Mesenchymal stem cell (in vitro differentiated cells and primary cell): ENCODE measurements at regions not wholly inside any gene's neighbourhood (a gene's known extent, or its start where the extent isn't known, plus 50 kb on each side); places are given as distances from the start of the nearest gene placed in this dataset.

ENCODE experiments used
- DNase-seq: peaks from one replicate; pipeline ENCODE4 v3.0.0-alpha.2; 2013
- H2AFZ ChIP-seq: one replicate; pipeline ENCODE4 v1.6.1; 2013; ENCODE audit warnings: low read depth, mild to moderate bottlenecking, control low read depth, inconsistent platforms, low read length, moderate library complexity
- H2AK5ac ChIP-seq: 2 replicates; pipeline ENCODE4 v1.6.1; 2013; ENCODE audit warnings: low read length, moderate library complexity, mild to moderate bottlenecking, inconsistent platforms; ENCODE audit not compliant: severe bottlenecking
- H2BK120ac ChIP-seq: one replicate; pipeline ENCODE4 v1.6.1; 2013; ENCODE audit warnings: low read depth, mild to moderate bottlenecking, inconsistent platforms, low read length, moderate library complexity
- H2BK12ac ChIP-seq, 2 experiments: one replicate each; pipeline ENCODE4 v1.6.1; 2013; ENCODE audit warnings: inconsistent platforms in 2 of 2, low read length in 2 of 2, mild to moderate bottlenecking in 2 of 2, moderate library complexity in 2 of 2, control low read depth in 1 of 2
- H2BK15ac ChIP-seq: one replicate; pipeline ENCODE4 v1.6.1; 2013; ENCODE audit warnings: mild to moderate bottlenecking, low read depth, inconsistent platforms; ENCODE audit not compliant: poor library complexity, severe bottlenecking
- H2BK5ac ChIP-seq: 2 replicates; pipeline ENCODE4 v1.6.1; 2013; ENCODE audit warnings: low read depth, mild to moderate bottlenecking, low read length, control low read depth, inconsistent platforms; ENCODE audit not compliant: poor library complexity, severe bottlenecking
- H3K14ac ChIP-seq, 2 experiments: one replicate each; pipeline ENCODE4 v1.6.1; 2013; ENCODE audit warnings: inconsistent platforms in 2 of 2, low read length in 2 of 2, control low read depth in 1 of 2, mild to moderate bottlenecking in 1 of 2, moderate library complexity in 1 of 2
- H3K18ac ChIP-seq, 2 experiments: one replicate each; pipeline ENCODE4 v1.6.1; 2013; ENCODE audit warnings: inconsistent platforms in 2 of 2, low read length in 2 of 2, control low read depth in 1 of 2, low read depth in 1 of 2, mild to moderate bottlenecking in 1 of 2
- H3K23ac ChIP-seq, 2 experiments: one replicate each; pipeline ENCODE4 v1.6.1; 2013; ENCODE audit warnings: inconsistent platforms in 2 of 2, low read length in 2 of 2, mild to moderate bottlenecking in 2 of 2, moderate library complexity in 2 of 2, control low read depth in 1 of 2
- H3K27ac ChIP-seq: 2 replicates; pipeline ENCODE4 v1.5.1; 2013; ENCODE audit warnings: mild to moderate bottlenecking, moderate library complexity, low read length, control low read depth, inconsistent platforms; ENCODE audit not compliant: poor library complexity, severe bottlenecking
- H3K27me3 ChIP-seq, 2 experiments: 2 replicates each; pipeline versions ENCODE4 v1.6.1 to v1.7.0; 2013; ENCODE audit warnings: low read length in 2 of 2, mild to moderate bottlenecking in 2 of 2, moderate library complexity in 2 of 2, control low read depth in 1 of 2, inconsistent platforms in 1 of 2; ENCODE audit not compliant: control insufficient read depth in 1 of 2, insufficient read depth in 1 of 2
- H3K36me3 ChIP-seq, 2 experiments: 2 replicates each; pipeline versions ENCODE4 v1.6.1 to v1.7.0; 2013; ENCODE audit warnings: low read length in 2 of 2, control low read depth in 1 of 2, inconsistent platforms in 1 of 2, low read depth in 1 of 2, mild to moderate bottlenecking in 1 of 2; ENCODE audit not compliant: insufficient read depth in 2 of 2, control insufficient read depth in 1 of 2
- H3K4ac ChIP-seq, 2 experiments: one replicate each; pipeline ENCODE4 v1.6.1; 2013; ENCODE audit warnings: inconsistent platforms in 2 of 2, low read length in 2 of 2, mild to moderate bottlenecking in 2 of 2, moderate library complexity in 2 of 2, control low read depth in 1 of 2, low read depth in 1 of 2
- H3K4me1 ChIP-seq: 2 replicates; pipeline ENCODE4 v1.6.1; 2013; ENCODE audit warnings: low read depth, low read length, control low read depth; ENCODE audit not compliant: control insufficient read depth, insufficient read depth
- H3K4me2 ChIP-seq: 2 replicates; pipeline ENCODE4 v1.6.1; 2013; ENCODE audit warnings: low read length, mild to moderate bottlenecking, inconsistent platforms; ENCODE audit not compliant: poor library complexity, severe bottlenecking
- H3K4me3 ChIP-seq, 2 experiments: 2 replicates each; pipeline versions ENCODE4 v1.5.1 to v1.7.0; 2013; ENCODE audit warnings: low read length in 2 of 2, mild to moderate bottlenecking in 2 of 2, control low read depth in 1 of 2, low read depth in 1 of 2; ENCODE audit not compliant: insufficient read depth in 1 of 2
- H3K79me1 ChIP-seq: replicated peaks from 2 replicates; pipeline ENCODE4 v1.6.1; 2013; ENCODE audit warnings: mild to moderate bottlenecking, control low read depth, low read length, inconsistent platforms; ENCODE audit not compliant: poor library complexity, severe bottlenecking
- H3K9ac ChIP-seq: 2 replicates; pipeline ENCODE4 v1.7.0; 2013; ENCODE audit warnings: mild to moderate bottlenecking, low read length, moderate library complexity
- H3K9me3 ChIP-seq: 2 replicates; pipeline ENCODE4 v1.7.0; 2013; ENCODE audit warnings: mild to moderate bottlenecking, low read length; ENCODE audit not compliant: control insufficient read depth
- H4K8ac ChIP-seq: one replicate; pipeline ENCODE4 v1.6.1; 2013; ENCODE audit warnings: inconsistent platforms, mild to moderate bottlenecking, low read length, moderate library complexity
- H4K91ac ChIP-seq: one replicate; pipeline ENCODE4 v1.6.1; 2013; ENCODE audit warnings: mild to moderate bottlenecking, low read length, inconsistent platforms
- WGBS: methylation state at CpG from one replicate; pipeline ENCODE4 v1.1.7; 2013; ENCODE audit warnings: mixed read lengths; 5-methylcytosine and 5-hydroxymethylcytosine counted together

GRCh38 chr5:125103459-125103858 is 357.0 kb upstream of the ZNF608 start:
- Histone ChIP-seq H3K9me3 (no peaks in the 10 kb centered on the region), H4K8ac (no peak overlapping the region)
- WGBS: no CpG with 5 or more reads among the region's 1 CpG

GRCh38 chr5:125106271-125106670 is 359.8 kb upstream of the ZNF608 start:
- no peak overlapping the region for H3K4me3 ChIP-seq
- H3K79me1 ChIP-seq: no peaks in the 10 kb centered on the region
- H3K23ac ChIP-seq: no peak overlapping the region
- H2BK120ac ChIP-seq: no peak overlapping the region
- no peak for DNase-seq
- no peak overlapping the region for H2AK5ac ChIP-seq
- H3K4me2 ChIP-seq: no peak overlapping the region
- no peak overlapping the region for H2AFZ ChIP-seq
- no peak overlapping the region for H3K4ac ChIP-seq
- H2BK15ac ChIP-seq: no peak overlapping the region
- WGBS: no CpG with 5 or more reads among the region's 1 CpG
- H3K27ac ChIP-seq: no peak overlapping the region
- no peaks in the 10 kb centered on the region for H3K27me3 ChIP-seq
- no peak overlapping the region for H3K14ac ChIP-seq
- no peak overlapping the region for H4K91ac ChIP-seq
- H4K8ac ChIP-seq: no peak overlapping the region
- no peak overlapping the region for H3K18ac ChIP-seq
- H3K4me1 ChIP-seq: no peaks in the 10 kb centered on the region
- no peaks in the 10 kb centered on the region for H3K36me3 ChIP-seq
- H2BK12ac ChIP-seq: no peak overlapping the region
- H3K9ac ChIP-seq: no peak overlapping the region
- H3K9me3 ChIP-seq: no peaks in the 10 kb centered on the region
- no peak overlapping the region for H2BK5ac ChIP-seq

More at GRCh38 chr5:125103459-125103858, 357.0 kb upstream of the ZNF608 start:
- H3K23ac ChIP-seq: no peak overlapping the region
- no peak overlapping the region for H2BK5ac ChIP-seq
- no peak overlapping the region for H2AK5ac ChIP-seq
- no peaks in the 10 kb centered on the region for H3K36me3 ChIP-seq
- H3K4me2 ChIP-seq: no peak overlapping the region
- H3K4me1 ChIP-seq: no peaks in the 10 kb centered on the region
- no peak overlapping the region for H3K9ac ChIP-seq
- H3K4me3 ChIP-seq: no peak overlapping the region
- H3K4ac ChIP-seq: no peak overlapping the region
- H3K27me3 ChIP-seq: no peaks in the 10 kb centered on the region
- H3K18ac ChIP-seq: no peak overlapping the region
- no peak overlapping the region for H3K14ac ChIP-seq
- no peak overlapping the region for H2BK12ac ChIP-seq
- H2BK15ac ChIP-seq: no peak overlapping the region
- H4K91ac ChIP-seq: no peak overlapping the region
- no peaks in the 10 kb centered on the region for H3K79me1 ChIP-seq
- H3K27ac ChIP-seq: no peak overlapping the region
- H2BK120ac ChIP-seq: no peak overlapping the region
- DNase-seq: no peak
- no peak overlapping the region for H2AFZ ChIP-seq

DNA sequence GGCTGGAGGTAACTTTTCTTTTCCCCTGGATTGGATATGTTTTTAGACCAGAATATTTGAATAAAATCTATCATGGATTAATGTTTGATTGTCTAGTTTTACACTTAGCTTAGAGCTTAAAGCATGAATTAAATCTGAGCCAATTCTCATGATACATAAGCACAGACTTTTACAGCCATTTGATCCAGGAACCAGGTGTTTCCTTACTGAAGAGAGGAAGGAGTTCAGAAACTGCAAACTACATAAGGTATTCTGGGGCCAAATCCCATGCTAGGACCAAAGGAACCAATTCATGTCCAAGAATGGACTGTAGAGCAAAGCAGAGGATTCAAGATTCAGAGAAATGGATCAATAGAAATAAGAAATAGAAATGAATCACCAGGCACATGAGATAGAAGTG is 360.4 kb upstream of the ZNF608 start:
- H3K9me3 ChIP-seq: peaks cover under 1% of the 10 kb centered on the region
- H3K27ac ChIP-seq: no peak overlapping the region
- H2AFZ ChIP-seq: no peak overlapping the region
- H2BK5ac ChIP-seq: no peak overlapping the region
- no peaks in the 10 kb centered on the region for H3K36me3 ChIP-seq
- no peaks in the 10 kb centered on the region for H3K27me3 ChIP-seq
- no peak overlapping the region for H4K8ac ChIP-seq
- no peak overlapping the region for H4K91ac ChIP-seq
- H3K4ac ChIP-seq: no peak overlapping the region
- H3K4me3 ChIP-seq: no peak overlapping the region
- H3K23ac ChIP-seq: no peak overlapping the region
- no peak for DNase-seq
- no peak overlapping the region for H2BK12ac ChIP-seq
- no peak overlapping the region for H3K4me2 ChIP-seq
- H3K79me1 ChIP-seq: no peaks in the 10 kb centered on the region
- no peaks in the 10 kb centered on the region for H3K4me1 ChIP-seq
- no peak overlapping the region for H2AK5ac ChIP-seq
- no peak overlapping the region for H3K9ac ChIP-seq
- H2BK120ac ChIP-seq: no peak overlapping the region
- no peak overlapping the region for H2BK15ac ChIP-seq
- H3K14ac ChIP-seq: no peak overlapping the region
- no peak overlapping the region for H3K18ac ChIP-seq

- Histone ChIP-seq H2BK5ac (no peak overlapping the region), H4K91ac (no peak overlapping the region), H3K14ac (no peak overlapping the region), H3K18ac (no peak overlapping the region), H2BK12ac (no peak overlapping the region), H3K27ac (no peak overlapping the region), H3K9ac (no peak overlapping the region), H4K8ac (no peak overlapping the region), H3K4me1 (no peaks in the 10 kb centered on the region), H3K4me3 (no peak overlapping the region), H3K4me2 (no peak overlapping the region), H3K36me3 (no peaks in the 10 kb centered on the region), H2BK15ac (no peak overlapping the region), H3K79me1 (no peaks in the 10 kb centered on the region), H3K27me3 (no peaks in the 10 kb centered on the region), H3K9me3 (peaks cover 7% of the 10 kb centered on the region), H2BK120ac (no peak overlapping the region), H3K23ac (no peak overlapping the region), H2AK5ac (no peak overlapping the region), H3K4ac (no peak overlapping the region), H2AFZ (no peak overlapping the region)
- no peak for DNase-seq
These were observed 362.9 kb upstream of the ZNF608 start for GRCh38 chr5:125109293-125109692.
